Putamen (tissue), 1 donor: ENCODE measurements at regions not wholly inside any gene's neighbourhood (a gene's known extent, or its start where the extent isn't known, plus 50 kb on each side); places are given as distances from the start of the nearest gene placed in this dataset.
"Not testable (repeated sequence)": the region's sequence is repeated elsewhere in the genome, so short reads cannot be mapped to it uniquely, and the experiment has no call there.

ENCODE experiments used
- DNase-seq: peaks from one replicate; pipeline ENCODE4 v3.0.0-alpha.2; 2016; ENCODE audit warnings: low spot score

DNA sequence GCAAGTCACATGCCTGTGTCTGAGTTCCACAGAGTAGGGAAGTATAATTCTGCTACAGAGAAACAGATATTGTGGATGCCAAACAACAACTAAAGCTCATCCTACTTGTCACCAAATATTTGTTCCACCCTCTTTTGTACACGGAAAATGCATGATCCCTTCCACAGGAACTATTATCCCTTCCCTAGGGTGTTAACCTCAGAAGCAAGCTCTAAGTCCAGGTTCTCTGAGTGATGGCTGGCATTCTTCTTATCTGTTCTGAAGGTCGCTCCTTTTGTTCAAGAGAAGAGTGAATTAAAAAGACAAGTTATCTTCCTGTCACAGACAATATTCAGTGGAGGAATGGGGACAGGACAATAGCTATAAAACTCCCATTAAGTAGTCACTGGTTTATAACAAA is 460.1 kb upstream of the GCFC2 start:
- DNase-seq = no peak

DNA sequence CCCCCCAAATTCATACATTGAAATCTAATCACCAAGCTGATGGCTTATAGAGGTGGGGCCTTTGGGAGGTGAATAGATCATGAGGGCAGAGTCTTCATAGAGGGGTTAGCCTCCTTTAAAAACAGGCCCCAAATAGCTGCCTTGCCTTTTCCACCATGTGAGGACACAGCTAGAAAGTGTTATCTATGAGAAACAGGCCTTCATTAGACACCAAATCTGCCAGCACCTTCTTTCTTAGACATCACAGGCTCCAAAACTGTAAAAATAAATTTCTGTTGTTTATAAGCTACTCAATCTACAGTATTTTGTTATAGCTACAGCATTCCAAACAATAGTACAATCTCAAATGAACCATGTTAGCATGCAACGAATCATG is 459.3 kb upstream of the GCFC2 start:
- no peak for DNase-seq

DNA sequence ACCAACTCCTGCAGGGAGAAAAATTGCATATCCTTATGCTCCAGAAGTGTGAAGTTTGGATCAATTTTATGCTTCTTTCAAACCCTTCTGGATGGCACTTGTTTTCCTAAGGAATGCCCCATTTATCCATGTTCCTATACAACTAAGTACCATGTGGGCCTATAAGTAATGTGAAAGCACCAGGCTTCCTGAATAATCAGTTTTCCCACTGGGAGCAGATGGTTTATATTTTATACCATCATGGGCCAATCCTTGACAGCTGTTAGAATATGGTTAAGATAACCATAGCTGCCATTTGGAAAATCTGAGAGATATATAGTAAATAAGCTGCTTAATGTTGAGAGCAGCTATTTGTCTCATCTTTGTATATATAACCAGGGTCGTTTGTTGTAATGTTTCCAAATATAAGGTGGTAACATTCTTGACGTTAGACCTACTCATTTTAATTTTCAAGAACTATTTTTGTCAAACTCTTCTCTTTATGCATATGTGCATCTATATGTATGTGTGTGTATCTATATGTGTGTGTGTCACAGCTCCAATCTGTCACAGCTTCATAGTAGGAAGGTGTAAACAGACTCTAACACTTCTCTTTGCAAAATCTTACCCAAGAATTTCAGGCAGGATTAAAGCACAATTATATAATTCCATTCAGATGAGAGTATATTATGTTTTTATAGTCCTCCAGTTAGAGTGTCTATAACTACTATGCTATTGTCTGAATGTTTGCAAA is 458.7 kb upstream of the GCFC2 start:
- no peak for DNase-seq

- no peak for DNase-seq
Measured at GRCh38 chr2:76163860-76164259, 453.1 kb upstream of the GCFC2 start.

DNA sequence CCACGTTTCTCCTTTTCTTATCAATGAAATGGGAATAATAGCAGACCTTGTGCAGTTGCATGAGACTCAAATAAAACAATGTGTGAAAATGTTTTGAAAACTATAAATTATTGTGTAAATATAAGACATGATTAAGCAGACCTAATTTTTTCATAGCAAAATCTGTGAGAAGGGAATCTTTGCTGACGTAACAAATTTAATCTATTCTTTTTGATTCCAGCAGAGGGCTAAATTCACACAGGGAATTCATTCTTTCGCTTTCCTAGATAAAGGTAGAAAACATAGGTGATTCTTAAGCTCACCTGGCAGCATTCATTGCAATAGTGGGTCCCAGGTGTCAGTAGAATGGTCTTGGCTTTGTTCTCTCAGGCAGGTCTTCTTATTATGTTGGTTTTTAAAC is 450.0 kb upstream of the GCFC2 start:
- DNase-seq = no peak

DNA sequence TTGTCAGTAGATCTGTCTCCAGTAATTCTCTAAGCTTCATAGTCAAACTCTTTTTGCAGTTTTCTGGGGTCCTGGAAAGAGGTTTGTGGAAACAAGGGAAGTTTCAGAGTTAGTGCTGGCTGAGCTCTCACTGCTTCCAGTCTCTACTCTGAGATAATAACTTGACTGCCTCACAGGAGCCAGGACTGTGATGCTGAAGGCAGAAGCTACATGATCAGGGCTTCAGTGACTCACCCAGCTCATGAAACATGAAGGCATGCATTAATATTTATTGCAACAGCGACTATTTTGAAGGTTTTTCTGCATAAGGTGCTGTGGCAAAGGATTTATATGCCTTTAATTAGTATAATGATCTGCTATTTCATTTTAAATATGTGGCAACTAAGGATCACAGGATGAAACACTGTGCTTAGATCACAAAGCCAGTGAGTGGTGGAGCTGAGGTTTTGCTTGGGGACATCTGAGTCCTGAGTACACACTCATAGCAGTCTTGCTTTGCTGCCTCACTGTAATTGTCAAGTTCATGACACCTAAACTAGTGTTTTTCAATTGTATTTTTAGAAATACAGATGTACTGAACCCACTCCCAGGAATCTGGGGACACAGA is 448.4 kb upstream of the GCFC2 start:
- no peak for DNase-seq

DNA sequence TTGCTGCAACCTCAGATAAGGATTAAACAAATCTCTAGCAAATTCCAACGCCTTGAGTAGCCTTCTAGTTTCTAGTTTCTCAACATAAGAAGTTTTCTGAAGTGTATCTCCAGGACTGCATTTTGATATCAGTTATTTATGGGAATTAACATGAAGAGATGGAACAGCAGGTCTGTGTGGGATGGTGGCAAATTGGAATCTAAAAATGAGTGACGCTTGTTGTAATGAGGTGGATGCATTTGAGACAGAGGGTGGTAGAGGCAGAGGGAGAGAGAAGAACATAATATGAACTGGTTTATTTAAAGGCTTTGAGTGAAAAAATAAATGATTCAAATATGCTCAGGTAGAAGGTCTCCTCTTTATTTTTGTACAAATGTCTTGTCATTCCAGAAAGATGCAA is 446.8 kb upstream of the GCFC2 start:
- DNase-seq = no peak

- no peak for DNase-seq
Measured at GRCh38 chr2:76154981-76155380, 444.3 kb upstream of the GCFC2 start.

GRCh38 chr2:76149846-76150245 is 439.1 kb upstream of the GCFC2 start:
- DNase-seq = no peak

- not testable (repeated sequence) for DNase-seq
Measured at GRCh38 chr2:76139303-76139702, 428.6 kb upstream of the GCFC2 start.

GRCh38 chr2:76128622-76129021 is 417.9 kb upstream of the GCFC2 start:
- no peak for DNase-seq

- no peak for DNase-seq
Measured at GRCh38 chr2:76120176-76120575, 409.5 kb upstream of the GCFC2 start.

DNA sequence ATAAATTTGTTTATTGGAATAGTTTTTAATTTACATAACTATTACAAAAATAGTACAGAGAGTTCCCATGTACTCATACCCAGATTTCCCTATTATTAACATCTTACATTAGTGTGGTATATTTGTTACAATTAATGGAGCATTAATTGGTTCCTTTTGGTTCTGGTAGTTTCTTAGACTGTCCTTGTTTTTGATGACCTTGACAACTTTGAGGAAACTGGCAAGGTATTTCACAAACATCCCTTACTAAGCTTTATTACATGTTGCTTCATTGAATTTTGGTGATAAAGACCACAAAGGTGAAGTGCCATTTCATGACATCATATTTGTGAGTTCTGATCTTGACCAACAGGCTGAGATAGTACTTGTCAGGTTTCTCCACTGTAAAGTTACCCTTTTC is 379.0 kb upstream of the GCFC2 start:
- no peak for DNase-seq

- DNase-seq = no peak
Measured at GRCh38 chr2:76083248-76083647, 372.5 kb upstream of the GCFC2 start.

DNA sequence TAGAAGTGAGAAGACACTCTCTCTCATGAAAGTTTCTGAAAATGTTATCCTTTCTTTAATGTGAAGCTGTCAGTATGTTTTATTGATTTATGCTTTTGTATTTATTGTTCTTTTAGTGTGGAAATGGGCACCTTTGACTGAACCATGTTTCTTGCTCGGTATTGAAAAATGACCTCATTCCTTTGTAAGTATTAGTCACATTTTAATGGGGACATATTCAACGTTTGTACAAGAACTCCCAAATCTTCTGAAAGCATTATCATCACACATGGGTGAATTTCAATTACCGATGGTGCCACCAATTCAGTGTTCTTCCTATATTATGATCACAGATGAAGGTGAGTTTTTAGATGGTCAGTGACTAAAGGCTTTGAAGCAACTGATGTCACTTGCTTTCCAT is 371.8 kb upstream of the GCFC2 start:
- no peak for DNase-seq

DNA sequence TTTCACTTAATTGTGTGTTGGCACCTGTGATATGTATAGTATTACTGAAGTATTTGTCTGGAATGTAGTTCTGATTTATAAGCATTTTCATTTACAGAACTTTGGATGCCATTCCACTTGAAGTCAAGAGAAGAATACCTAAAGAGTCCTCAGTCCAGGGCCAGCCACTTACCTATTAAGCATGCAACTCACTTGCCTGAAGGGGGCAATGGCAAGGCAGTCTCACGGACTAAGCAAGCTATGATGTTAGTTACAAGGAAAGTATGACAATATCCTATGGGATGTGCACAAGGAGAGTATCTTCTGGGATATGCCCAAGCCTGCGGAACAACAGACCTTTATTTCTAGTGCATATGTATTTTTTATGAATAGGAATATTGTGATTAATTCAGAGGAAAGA is 369.4 kb upstream of the GCFC2 start:
- no peak for DNase-seq

DNA sequence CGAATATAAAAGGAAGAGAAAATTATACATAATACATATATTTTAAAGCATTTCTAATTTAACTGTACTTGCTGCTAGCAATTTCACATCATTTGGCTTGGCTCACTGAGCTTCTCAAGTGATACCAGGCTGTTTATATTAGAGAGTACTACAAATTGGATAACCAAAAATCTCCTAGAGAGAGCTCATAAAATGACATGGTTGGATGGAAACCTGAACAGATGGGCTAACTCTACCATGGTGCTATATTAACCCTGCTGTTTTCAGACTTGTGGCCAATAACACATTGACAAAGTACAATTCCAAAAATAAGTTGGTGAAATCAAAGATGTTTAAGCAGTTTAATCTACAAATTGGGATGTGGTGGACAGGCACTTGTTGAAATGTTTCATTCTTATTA is 364.4 kb upstream of the GCFC2 start:
- no peak for DNase-seq

DNA sequence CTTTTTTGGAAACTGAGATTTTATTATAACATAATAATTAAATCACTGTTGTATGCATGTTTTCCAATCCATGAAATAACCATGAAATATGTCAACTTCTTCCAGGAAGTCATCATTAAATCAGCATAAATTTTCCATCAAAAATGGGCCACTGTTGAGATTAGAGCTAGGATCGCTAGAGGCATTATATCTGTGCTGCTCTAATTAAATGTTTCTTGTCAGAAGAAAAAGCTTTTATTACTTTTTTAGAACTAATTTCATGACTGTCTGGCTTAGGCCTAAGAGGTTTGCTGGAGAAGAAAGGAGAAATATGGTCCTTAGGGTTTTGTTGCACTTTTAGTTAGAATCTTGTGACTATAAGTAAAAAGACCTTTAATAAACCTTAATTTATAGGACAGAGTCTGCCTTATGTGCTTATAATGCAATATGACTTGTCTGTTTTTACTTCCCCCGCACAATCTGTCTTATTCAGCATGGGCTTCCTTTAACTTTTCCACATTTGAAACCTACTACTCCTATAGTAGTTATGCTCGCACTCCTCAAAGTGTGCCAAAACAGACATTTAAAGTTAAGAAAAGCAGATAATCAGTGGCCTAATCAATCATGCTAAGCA is 363.4 kb upstream of the GCFC2 start:
- no peak for DNase-seq

GRCh38 chr2:76050196-76050595 is 339.5 kb upstream of the GCFC2 start:
- DNase-seq = no peak

DNA sequence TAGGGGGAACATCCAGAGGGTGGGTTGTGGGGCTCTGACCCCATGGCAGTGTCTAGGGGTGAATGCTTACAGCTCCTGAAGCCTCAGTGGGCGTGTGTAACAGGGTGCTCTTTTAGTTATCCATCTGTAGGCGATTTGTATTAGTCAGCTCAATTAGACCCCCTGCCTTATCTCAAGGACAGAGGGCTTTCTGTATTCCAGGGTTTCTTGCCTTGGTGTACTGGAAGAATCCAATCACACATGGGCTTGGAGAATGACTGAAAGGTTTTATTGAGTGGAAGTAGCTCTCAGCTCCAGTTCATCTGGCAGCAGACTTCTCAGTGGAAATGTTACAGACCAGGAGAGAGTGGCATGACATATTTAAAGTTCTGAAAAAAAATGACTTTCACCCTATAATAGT is 334.0 kb upstream of the GCFC2 start:
- DNase-seq = no peak

DNA sequence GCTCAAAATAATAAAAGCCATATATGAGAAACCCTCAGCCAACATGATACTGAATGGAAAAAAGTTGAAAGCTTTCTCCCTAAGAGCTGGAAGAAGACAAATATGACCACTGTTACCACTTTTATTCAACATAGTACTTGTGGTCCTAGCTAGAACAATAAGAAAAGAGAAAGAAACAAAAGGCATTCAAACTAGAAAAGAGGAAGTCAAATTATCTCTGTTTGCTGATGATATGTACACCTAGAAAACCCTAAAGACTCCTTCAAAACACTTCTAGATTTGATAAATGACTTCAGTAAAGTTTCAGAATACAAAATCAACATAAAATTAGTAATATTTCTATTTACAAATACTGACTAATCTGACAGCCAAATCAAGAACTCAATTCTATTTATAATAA is 328.8 kb upstream of the GCFC2 start:
- no peak for DNase-seq

GRCh38 chr2:76027761-76028160 is 317.0 kb upstream of the GCFC2 start:
- no peak for DNase-seq

- DNase-seq = no peak
Measured at GRCh38 chr2:76019128-76019527, 308.4 kb upstream of the GCFC2 start.

- no peak for DNase-seq
Measured at GRCh38 chr2:76009484-76009883, 298.8 kb upstream of the GCFC2 start.
